NCI-H2196 (cell line): ENCODE measurements at regions not wholly inside any gene's neighbourhood (a gene's known extent, or its start where the extent isn't known, plus 50 kb on each side); places are given as distances from the start of the nearest gene placed in this dataset.
"Not testable (repeated sequence)": the region's sequence is repeated elsewhere in the genome, so short reads cannot be mapped to it uniquely, and the experiment has no call there.

Experiments used
- DNase-seq: peaks from one replicate; lab custom pipeline; 2025; ENCODE audit not compliant: unreplicated experiment; lab: John Stamatoyannopoulos, UW

DNA sequence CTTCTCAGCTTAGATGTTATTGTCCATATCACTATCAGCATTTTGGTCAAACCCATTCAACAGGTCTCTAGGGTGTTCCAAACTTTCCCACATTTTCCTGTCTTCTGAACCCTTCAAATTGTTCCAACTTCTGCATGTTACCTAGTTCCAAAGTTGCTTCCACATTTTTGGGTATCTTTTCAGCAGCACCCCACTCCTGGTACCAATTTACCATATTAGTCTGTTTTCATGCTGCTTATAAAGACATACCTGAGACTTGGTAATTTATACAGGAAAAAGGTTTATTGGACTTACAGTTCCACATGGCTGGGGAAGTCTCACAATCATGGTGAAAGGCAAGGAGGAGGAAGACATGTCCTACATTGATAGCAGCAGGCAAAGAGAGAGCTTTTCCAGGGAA, 1187.6 kb downstream of the MRPL39 start:
- not testable (repeated sequence) for DNase-seq

DNA sequence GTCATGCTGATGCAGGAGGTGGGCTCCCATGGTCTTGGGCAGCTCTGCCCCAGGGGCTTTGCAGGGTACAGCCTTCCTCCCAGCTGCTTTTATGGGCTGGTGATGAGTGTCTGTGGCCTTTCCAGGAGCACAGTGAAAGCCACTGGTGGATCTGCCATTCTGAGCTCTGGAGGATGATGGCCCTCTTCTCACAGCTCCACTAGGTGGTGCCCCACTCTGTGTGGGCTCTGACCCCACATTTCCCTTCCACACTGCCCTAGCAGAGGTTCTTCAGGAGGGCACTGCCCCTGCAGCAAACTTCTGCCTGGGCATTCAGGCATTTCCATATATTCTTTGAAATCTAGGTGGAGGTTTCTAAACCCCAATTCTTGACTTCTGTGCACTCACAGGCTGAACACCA, 1188.6 kb downstream of the MRPL39 start:
- no peak for DNase-seq

DNA sequence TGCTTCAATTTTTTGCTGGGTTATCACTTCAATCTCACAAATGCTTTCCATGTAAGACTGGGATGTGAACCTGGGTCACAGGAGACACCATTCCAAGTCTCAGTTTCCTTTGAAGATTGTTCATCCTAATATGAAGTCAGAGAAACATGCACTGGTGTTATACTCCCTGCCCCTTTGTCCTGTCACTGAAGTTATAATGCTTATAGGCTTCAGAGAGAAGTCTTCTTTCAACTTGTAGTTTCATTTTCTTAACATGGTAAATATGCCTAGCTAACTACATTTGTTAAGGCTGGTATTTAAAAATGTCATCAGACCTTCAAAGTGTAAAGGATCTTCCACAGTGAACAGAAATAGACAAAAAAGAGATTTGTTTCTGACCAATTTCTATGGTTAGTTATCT, 1195.9 kb downstream of the MRPL39 start:
- no peak for DNase-seq

DNA sequence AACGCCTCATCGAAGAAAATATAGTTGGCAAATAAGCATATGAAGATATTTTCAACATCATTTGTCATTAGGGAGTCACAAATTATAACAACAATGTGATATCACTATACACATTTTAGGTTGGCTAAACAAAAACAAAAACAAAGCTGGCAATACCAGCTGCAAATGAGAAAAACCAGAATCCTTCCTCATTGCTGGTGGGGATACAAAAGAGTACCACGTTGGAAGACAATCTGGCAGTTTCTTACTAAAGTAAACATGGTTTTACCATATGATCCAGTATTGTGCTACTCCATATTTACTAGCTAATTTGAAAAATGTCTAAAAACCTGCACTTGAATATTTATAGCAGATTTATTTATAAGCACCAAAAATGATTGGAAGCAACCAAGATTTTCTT, 1204.1 kb downstream of the MRPL39 start:
- no peak for DNase-seq

DNA sequence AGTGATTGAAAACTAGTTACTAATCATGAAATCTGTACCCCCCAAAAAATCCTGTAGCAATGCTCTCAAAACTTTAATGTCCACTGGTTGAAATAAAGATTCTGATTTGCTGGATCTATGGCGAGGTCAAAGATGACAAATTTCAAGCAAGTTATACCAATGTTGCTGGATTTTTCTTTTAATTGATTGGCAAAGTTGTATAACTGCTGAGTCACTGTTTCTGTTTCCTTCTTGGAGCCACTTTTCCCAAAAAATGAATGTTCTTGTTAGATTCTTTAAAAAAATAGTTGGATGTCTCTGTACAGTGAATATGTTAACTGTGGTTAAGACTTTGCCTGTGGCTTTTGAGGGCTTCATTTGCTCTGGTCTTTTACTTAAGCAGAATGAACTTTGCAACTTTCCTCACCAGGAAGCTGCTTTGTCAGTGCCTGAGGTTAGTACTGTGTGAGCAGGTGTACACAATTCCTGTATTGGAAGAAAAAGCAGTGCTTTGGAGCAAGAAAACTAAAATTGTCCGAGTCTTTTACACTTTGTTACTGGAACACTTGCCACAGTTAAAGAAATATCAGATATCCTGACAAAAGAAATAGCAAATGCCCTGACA, 1211.9 kb downstream of the MRPL39 start:
- no peak for DNase-seq

DNA sequence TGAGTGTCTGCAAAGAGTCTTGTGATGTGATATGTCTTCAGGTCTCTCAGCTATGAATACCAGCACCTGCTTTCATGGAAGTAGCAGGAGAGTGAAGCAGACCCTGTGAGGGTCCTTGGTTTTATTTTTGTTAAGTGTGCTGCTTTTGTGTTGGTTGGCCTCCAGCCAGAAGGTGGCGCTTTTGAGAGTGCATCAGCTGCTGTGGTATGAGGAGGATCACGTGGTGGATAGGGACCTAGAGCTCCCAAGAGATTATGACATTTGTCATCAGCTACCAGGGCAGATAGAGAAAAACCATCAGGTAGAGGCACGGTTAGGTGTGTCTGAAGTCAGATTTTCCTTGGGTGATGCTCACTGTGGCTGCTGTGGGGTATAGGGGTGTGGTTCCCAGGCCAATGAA, 1232.1 kb downstream of the MRPL39 start:
- DNase-seq = no peak

DNA sequence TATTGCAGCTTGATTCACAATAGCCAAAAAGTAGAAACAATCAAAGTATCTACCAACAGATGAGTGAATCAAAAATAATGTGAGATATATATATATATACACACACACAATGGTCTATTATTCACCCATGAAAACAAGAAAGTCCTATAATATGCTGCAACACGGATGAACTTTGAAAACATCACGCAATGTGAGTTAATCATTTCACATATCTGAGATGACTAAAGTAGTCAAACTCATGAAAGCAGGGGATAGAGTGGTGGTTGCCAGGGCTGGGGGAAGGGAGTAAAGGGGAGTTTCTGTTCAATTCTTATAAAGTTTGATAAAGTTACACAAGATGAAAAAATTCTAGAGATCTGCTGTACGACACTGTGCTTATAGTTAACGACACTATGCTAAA, 1234.8 kb downstream of the MRPL39 start:
- DNase-seq = no peak

DNA sequence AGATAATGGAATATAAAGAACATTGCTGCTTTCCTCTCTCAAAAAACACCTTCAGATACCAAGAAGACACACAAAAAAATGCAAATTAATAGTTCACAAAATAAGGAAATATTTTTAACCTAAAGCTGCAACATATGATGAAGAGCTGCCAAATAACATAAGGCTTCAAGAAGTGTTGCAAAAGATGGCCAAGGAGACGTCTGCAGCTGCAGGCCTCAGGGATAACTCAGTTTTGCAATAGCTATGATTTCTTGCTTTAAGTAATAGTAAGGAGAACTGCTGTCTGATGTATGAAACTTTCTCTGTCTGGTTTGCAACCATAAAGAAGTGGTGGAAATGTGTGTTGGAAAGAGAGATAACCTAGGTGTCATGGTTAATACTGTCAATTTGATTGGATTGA, 1237.5 kb downstream of the MRPL39 start:
- DNase-seq = no peak

DNA sequence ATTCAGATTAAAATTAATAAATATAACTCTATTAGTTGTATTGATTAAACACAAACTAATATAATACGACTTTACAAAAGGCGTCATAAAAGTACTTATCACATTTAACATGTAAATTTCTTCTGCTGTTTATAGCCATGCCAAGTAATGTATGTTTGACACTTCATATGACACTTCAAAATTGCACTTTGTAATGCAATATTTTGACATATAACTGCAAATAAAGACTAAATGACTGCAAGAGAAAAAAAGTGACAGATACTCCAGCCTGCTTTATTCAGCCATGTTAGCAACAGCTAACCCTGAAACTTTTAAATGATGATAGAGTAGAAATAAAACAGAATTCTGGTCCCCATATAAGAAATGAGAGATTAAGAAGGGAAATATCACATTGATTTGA, 1238.0 kb downstream of the MRPL39 start:
- no peak for DNase-seq

DNA sequence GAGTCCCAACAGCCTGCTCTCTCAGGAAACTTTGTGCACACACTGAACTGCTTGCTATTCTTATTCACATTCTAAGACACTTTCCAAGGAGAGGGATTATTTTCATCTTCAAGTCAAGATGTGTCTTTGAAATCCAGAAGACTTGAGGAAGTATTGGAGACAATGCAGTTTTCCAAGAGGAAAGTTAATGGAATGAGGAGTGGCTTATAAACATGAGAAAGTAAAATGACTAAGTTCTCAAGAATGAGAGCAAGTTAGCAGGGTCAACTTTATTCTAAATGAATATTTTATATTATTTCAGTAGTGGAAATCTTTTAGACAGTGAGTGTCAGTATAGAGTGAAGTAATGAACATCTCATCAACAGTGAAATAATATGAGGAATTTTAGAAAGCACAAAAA, 1239.3 kb downstream of the MRPL39 start:
- DNase-seq = no peak

DNA sequence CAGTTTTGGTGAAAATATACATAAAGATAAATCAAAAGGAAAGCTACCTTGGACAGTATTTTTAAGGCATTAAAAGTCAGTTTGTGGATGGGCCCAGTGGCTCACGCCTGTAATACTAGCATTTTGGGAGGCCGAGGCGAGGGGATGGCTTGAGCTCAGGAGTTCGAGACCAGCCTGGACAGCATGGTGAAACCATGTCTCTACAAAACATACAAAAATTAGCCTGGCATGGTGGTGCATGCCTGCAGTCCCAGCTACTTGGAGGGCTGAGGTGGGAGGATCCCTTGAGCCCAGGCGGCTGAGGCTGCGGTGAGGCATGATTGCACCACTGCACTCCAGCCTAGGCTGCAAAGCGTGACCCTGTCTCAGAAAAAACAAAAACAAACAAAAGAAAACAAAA, 1253.8 kb downstream of the MRPL39 start:
- DNase-seq = no peak

DNA sequence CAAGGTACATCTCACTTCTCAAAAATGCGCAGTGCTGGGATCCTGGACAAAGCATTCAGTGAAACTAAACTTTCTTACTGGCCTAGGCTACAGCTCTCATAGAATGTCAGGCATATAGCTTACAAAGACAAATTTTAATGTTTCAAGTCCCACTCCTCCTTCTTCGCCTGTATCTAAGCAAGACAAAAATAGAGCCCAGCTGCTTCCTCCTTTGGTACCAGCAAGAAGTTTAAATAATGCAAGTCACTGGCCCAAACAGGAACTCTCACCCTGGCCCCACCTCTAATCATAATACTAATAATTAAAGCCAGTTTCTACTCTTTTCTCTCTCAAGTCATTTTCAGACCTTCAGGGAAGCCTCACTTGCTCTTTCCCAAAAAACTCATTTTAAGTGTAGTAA, 1267.9 kb downstream of the MRPL39 start:
- DNase-seq = no peak

DNA sequence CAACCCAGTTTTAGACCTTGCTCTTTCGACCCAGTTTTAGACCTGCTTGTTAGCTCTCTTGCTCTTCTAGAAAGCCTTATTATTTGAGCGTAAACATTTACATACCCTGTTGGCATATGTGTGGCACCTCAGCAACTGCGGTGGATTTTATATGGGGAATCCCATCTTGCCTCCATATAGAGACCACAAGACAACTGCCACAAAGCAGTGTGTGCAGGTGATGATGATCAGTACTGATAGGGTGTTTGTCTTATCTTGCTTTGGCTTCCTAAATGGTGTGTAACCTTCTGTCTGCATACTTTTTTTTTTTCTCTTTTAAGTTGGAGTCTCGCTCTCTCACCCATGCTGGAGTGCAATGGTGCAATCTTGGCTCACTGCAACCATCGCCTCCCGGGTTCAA, 1270.8 kb downstream of the MRPL39 start:
- DNase-seq = no peak

DNA sequence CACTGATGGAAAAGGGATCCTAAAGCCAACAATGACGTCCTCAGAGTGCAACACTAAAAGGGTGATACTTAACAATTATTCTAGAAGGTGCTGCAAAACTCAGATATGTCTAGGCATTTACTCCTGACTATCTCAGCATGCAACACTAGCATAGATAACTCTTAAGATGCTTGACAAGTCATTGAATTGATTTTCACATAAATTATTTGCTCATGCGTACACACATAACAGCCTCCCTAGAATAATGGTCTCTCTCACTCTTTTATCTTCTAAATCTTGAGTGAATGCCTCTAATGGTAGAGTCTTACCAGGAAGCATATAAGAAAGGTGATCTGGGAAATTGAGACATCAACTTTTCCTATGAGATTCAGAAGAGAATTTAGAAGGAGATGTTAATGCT, 1283.7 kb downstream of the MRPL39 start:
- no peak for DNase-seq

DNA sequence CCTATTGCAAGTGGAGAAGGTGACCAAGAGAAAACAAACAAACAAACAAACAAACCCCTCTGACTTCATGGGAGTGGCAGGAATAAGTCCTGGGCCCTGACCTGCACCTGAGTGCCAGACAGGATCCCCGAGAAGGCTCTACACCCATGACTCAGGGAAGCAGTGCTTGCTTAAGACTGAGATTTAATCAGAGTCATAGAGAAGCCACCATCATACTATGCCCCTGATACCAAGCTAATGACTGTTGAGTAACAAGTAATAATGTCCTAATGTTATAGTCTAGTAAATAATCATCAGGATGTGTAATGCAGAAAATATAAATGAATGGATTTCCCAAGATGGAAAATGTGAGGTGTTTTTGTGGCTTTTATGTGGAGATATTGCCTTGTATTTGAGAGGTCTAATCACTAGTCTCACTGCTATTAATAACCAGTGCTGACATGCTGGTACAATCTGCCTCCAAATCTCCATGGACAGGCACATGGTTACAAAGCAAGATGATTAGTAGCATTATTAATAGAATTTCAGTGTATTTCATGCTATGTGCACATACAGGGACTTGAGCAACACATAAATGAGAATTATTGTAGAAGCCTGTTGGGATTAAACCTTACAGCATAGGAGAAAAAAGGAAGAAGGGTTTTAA, 1290.9 kb downstream of the MRPL39 start:
- no peak for DNase-seq

DNA sequence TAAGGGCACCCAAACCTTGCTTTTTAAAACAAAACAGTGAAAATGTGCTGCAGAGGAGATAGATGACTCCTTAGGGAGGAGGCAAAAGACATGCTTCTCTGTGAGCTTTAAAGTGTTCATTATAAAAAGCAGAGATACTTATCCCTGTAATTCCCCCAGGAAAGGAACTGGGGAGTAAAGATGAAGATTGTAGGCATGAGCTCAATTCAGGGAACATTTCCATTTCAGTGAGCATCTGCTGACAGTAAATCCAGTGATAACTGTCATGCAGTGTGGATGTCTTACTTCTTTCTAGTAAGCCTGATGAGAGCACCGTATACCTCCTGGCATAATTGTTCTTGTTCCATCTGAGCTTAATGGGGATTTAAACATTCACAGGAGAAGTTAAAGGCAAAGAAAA, 1296.5 kb downstream of the MRPL39 start:
- no peak for DNase-seq

DNA sequence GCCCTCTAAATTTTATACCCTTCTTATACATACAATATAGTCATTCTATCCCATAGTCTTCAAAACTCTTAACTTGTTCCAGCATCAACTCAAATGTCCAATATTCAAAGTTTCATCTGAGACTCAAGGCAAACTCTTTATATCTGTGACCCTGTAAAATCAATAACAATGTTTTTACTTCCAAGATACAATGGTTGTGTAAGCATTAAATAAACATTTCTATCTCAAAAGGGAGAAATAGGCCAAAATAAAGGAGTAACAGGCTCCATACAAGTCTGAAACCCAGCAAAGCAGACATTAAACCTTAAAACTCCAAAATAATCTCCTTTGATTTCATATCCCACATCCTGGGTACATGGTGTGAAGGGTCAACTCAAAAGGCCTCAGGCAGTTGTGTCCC, 1299.1 kb downstream of the MRPL39 start:
- no peak for DNase-seq

DNA sequence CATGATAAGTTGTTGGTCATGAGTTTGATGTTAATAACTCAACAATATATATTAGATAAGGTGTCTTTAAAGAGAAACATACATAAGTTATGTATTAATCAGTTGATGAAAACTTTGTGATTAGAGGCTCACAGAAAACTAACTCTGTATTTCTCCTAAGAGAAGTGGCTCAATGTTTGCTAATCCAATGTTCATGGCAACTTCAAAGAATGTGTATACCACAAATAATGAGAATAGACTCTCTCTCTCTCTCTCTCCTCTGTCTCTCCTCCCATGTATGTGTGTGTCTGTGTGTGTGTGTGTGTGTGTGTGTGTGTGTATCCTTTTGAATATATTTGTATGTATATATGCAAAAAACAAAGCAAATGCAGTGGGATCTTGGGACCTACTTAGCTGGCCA, 1304.9 kb downstream of the MRPL39 start:
- no peak for DNase-seq

DNA sequence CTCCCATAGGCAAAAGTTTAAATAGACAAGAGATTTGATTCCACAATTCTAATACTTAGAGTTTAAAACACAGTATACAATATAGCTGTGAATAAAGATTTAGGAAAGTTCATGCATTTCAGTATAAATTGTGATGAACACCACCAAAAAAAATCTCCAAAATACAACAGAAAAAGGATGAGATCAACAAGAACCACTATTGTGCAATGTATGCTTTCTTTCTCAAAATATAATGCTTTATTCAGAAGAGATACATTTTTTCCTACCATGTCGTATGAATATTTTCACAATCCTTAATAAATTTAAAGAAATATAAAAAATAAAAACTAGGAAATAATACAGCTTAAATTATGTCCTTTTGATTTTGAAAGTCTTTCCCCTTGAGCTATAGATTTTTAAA, 1309.2 kb downstream of the MRPL39 start:
- no peak for DNase-seq

DNA sequence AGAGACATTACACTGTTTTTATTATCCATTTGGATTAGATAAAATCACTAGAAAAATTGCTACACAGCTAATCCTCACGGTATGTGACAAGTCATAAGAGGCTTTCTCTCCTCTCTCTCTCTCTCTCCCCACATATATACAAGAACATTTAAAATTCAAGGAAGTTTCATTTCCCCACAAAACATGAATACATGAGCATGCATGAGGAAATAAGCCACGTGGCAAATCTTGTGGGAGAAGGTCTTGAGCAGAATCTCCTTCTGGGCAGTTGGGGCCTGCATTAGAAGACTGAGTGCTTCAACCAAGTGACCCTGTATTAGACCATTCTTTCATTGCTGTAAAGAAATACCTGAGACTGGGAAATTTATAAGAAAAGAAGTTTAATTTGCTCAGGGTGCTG, 1313.1 kb downstream of the MRPL39 start:
- no peak for DNase-seq

DNA sequence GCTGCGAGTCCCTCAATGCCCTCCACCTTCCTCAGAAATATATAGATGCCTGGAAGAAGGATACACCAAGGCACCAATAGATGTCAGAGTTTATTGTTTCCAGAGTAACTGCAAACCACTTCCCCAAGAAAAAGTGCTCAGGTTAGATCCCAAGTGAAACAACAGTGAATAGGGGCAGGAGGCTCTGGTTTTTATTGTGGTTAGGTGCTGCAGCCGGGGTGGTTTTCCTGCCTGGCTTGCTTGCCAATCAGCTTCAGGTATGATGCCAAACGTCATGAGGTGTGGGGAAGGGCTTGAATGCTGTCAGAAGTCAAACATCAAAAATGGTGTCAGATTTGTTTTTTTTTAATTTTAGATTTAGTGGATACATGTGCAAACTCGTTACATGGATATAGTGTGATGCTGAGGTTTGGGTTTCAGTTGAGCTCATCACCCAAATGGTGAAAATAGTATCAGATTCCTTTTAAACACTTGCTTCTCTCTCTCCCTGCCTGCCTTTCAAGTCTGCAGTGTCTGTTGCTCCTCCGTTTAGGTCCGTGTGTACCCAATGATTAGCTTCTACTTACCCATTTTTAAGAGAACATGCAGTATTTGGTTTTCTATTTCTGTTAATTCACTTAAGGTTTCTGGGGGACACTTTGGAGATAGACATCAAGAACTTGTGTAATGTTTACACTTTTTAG, 1317.0 kb downstream of the MRPL39 start:
- DNase-seq = no peak

DNA sequence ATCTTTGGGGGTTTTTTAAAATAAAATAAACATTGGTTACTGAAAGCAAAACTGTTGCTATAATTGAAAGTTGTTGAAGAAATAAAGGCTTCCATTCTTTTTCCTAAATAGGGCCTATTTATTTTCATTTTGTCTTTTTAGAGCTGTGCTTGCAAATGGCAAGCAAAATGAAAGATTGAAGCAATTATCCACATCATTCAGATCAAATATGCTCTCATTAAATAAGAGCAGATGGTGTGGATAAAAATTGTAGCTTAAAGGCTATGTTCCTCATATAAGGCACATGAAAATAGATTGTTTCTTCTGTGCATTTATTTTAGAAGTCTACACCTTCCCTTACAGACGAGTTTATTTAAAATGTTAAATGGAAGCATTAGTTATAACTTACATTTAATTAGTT, 1317.7 kb downstream of the MRPL39 start:
- no peak for DNase-seq

DNA sequence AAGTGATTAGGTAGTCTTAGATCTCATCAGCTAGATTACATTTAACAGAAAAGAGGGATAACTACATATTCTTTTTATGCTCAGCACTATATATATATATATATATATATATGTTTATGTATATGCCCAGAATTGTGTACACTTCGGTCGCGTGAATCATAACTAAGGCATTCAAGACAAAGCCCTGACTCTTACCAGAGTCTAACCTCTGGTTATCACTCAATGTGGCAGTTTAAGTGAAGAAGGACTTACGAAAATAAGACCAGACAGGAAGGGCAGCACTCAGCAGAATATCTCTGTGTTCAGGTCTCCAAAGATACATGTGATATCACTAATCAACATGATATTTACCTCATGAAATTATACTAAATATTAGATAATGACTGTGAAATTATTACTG, 1326.7 kb downstream of the MRPL39 start:
- DNase-seq = no peak
